GM21528 (cell line): ENCODE measurements at regions not wholly inside any gene's neighbourhood (a gene's known extent, or its start where the extent isn't known, plus 50 kb on each side); places are given as distances from the start of the nearest gene placed in this dataset.
"Not testable (repeated sequence)": the region's sequence is repeated elsewhere in the genome, so short reads cannot be mapped to it uniquely, and the experiment has no call there.

ENCODE experiments used
- ATAC-seq: cut with Tn5 transposase; IDR thresholded peaks from one replicate; pipeline ENCODE4 v1.9.1; 2021; ENCODE audit warnings: mild to moderate bottlenecking, moderate library complexity; ENCODE audit not compliant: unreplicated experiment, low FRiP score

- no peak for ATAC-seq
These were observed 84.7 kb downstream of the URB2 start for GRCh38 chr1:229710746-229711145.

- no peak for ATAC-seq
These were observed 88.3 kb downstream of the URB2 start for GRCh38 chr1:229714306-229714705.

- ATAC-seq, result peak; percentile 60
These were observed 89.0 kb downstream of the URB2 start for GRCh38 chr1:229714964-229715603.

GRCh38 chr1:229716069-229716468 lies 90.0 kb downstream of the URB2 start:
- ATAC-seq, result no peak

GRCh38 chr1:229716704-229717103 lies 90.7 kb downstream of the URB2 start:
- no peak for ATAC-seq

- no peak for ATAC-seq
These were observed 91.9 kb downstream of the URB2 start for GRCh38 chr1:229717786-229718576.

- ATAC-seq, result no peak
These were observed 100.0 kb downstream of the URB2 start for GRCh38 chr1:229726061-229726460.

- ATAC-seq, result no peak
These were observed 103.9 kb downstream of the URB2 start for GRCh38 chr1:229729916-229730315.

GRCh38 chr1:229730573-229730972 lies 104.5 kb downstream of the URB2 start:
- ATAC-seq, result no peak

GRCh38 chr1:229732061-229732460 lies 106.0 kb downstream of the URB2 start:
- no peak for ATAC-seq

GRCh38 chr1:229736376-229736775 lies 110.3 kb downstream of the URB2 start:
- no peak for ATAC-seq

- not testable (repeated sequence) for ATAC-seq
These were observed 116.6 kb downstream of the URB2 start for GRCh38 chr1:229742614-229743013.

GRCh38 chr1:229749992-229750391 lies 123.9 kb downstream of the URB2 start:
- no peak for ATAC-seq

- no peak for ATAC-seq
These were observed 125.6 kb downstream of the URB2 start for GRCh38 chr1:229751610-229752009.

GRCh38 chr1:229752679-229753078 lies 126.6 kb downstream of the URB2 start:
- no peak for ATAC-seq

- no peak for ATAC-seq
These were observed 127.9 kb downstream of the URB2 start for GRCh38 chr1:229753764-229754551.

- ATAC-seq, result no peak
These were observed 130.6 kb downstream of the URB2 start for GRCh38 chr1:229756666-229757065.

GRCh38 chr1:229757226-229757625 lies 131.2 kb downstream of the URB2 start:
- ATAC-seq, result no peak

GRCh38 chr1:229758101-229759036 lies 132.3 kb downstream of the URB2 start:
- no peak for ATAC-seq

- no peak for ATAC-seq
These were observed 133.0 kb downstream of the URB2 start for GRCh38 chr1:229759037-229759435.
